GM19324 (cell line): ENCODE measurements at regions not wholly inside any gene's neighbourhood (a gene's known extent, or its start where the extent isn't known, plus 50 kb on each side); places are given as distances from the start of the nearest gene placed in this dataset.

Experiments used
- ATAC-seq: cut with Tn5 transposase; IDR thresholded peaks from one replicate; pipeline ENCODE4 v1.9.1; 2021; ENCODE audit warnings: mild to moderate bottlenecking, moderate library complexity; ENCODE audit not compliant: unreplicated experiment, low FRiP score

GRCh38 chr13:50577806-50578205 is 265.7 kb downstream of the DLEU7 start:
- ATAC-seq, result no peak

- ATAC-seq, result no peak
Observed at GRCh38 chr13:50580684-50581305, 262.7 kb downstream of the DLEU7 start.

DNA sequence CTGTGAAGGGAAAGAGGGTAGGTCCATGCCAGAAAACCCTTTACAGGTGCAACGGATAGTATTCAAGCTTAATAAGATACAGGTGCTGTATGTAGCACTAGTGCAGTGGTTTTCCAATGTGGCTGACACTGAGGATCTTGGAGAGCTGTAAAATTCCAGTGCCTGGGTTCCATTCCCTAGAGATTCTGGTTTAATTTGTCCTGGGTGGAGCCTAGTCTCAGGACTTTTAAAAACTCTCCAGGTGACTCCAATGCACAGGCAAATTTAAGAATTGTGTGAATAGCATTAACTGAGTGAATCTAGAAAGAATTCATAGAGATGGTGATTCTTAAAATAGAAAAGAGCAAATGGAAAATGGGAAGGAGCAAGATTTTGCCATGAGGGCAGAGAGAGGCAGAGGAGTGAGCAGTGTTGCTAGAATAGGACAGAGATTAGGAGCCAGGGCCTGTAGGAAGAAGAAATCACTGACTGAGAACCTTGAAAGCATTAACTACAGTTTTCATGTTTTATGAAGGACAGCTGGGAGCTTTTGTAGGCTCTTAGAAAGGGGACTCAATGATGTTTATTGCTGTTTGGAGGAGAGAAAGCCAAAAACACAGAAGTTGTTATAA is 261.8 kb downstream of the DLEU7 start:
- no peak for ATAC-seq

DNA sequence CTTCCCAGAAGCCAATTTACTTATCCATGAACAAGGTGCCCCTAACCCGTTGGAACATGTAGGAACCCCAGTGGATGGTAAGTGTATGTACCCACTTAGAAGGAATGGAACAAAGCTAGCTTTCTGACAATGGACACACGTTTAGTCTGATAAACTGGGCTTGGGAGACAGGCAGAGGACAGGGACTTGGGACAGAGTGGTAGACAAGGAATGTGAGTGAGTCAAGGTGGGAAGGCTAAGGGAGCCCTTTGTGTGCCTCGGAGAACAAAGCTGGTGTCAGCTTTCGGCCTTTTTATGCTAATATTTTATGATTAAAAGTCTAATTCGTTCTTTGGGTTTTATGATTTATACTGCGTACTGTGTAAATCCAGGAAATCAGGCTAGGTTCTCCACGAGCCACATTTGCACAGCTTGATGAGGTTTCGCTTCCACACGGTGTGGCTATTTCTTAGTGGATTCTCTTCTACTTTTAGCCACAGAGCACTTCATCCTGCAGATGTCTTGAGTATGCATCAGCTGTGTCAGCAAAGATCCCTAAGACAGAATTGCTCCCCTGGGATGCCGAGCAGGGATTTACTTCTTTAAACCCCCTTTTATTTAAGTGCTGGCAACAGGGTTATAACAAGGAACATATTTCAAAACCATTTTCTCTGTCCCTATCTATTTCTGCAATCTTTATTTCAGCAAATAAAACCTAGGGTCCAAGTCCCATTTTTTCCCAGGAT is 258.5 kb downstream of the DLEU7 start:
- ATAC-seq, result no peak

DNA sequence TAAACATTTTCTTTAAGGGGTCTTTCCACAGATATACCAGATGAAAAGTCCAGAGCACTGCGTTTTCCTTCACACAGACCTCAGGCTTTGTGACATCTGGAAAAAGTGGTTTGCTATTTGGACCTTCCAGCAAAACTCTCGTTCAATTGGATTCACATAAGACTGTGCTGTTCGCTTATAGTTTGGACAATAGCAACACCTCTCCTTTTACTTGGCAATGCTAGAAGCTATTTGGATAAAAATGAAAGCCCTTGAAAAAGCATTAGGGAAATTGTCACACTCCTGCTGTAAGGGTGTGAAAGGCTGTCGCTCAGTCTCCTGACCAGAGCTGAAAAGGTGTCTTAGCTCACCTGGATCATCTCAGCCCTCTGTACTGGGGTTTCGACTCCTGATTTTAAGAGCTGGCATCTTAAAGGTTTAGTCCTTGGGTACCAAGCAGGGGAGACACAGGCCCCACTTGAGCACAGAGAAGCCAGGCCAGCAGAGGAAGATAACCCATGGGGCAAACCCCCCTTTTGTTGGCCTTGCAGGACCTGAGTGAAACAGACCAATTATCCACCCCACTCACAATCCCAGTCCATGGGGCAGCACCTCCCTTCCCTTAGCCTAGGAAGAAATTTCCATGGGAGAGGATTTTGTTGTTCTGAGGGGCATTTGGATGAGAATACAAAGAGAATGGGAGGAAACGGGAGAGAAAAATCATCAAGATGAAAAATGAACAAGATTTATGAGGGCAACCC is 257.6 kb downstream of the DLEU7 start:
- ATAC-seq, result no peak

- no peak for ATAC-seq
Observed at GRCh38 chr13:50586414-50587083, 256.9 kb downstream of the DLEU7 start.

DNA sequence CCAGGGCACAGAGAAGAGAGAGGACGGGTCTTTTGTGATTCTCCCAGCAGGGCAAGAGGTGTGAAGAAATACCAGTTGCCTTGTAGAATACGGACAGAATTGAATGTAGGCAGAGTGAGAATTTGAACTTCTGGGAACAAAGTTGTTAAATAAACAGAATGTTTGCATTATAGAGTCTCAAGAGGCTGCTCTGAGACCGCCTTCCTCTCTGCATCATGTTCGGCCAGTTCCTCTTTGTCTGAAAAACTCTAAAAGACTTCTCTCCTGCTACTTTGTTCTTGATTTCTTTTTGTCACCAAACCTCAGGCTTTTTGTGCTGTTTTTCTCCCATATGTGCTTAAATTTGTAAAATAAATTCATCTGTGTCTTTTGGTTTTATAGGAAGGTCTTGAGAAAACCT is 256.4 kb downstream of the DLEU7 start:
- ATAC-seq, result no peak

DNA sequence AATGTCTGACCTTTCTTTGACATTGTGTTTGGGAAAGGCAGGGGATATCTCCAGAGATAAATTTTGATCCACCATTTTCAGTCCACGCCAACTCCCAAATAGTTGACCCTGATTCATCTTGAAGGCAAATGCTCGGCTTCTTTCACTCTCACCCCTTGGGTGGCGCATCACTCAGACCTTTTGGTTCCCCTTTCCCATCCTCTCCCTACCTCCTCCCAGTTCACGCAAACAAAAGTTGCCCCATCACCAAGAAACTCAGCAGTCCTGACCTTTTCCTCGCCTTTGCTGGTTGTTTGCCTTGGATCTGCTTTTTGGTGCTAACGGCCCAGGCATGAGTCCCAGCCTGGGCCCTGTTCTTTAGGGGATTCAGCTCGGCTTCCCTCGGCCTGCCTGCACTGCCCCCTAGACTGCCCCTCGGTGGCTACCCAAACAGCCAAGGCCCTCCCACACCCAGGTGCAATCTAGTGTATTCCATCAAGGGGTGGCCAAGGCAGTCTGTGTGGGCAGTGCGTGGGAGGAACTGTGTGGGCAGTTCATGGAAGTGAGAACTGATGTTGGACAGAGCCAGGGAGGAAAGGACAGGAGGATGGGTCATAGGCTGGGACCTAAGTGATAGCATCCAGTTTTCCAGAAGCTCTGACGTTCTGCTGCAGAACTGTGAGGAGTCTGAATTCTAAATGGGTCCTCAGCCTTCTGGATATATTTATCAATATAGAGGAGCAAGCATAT is 255.7 kb downstream of the DLEU7 start:
- no peak for ATAC-seq

GRCh38 chr13:50588491-50589130 is 254.9 kb downstream of the DLEU7 start:
- no peak for ATAC-seq

- ATAC-seq, result no peak
Observed at GRCh38 chr13:50589139-50589538, 254.4 kb downstream of the DLEU7 start.

- no peak for ATAC-seq
Observed at GRCh38 chr13:50589651-50590054, 253.8 kb downstream of the DLEU7 start.

- ATAC-seq, result no peak
Observed at GRCh38 chr13:50592412-50593155, 250.9 kb downstream of the DLEU7 start.

DNA sequence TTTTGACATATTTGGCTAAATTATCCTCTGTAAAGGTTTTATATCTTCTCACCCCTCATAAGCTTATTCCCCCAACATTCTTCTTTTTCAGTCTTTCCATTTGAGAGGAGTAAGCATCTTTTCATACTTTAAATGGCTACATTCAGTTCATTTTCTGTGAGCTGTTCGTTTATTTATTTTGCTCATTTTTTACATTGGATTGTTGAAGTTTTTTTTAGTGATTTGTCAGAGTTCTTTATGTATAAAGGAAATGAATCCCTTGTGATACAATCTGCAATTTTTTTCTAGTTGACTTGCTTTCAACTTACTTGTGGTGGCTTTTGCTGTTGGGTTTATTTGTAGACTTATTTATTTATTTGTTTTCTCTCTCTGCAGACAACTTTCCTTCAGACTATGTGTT is 250.3 kb downstream of the DLEU7 start:
- ATAC-seq, result no peak

GRCh38 chr13:50594276-50595051 is 249.0 kb downstream of the DLEU7 start:
- peak; percentile 86 for ATAC-seq

DNA sequence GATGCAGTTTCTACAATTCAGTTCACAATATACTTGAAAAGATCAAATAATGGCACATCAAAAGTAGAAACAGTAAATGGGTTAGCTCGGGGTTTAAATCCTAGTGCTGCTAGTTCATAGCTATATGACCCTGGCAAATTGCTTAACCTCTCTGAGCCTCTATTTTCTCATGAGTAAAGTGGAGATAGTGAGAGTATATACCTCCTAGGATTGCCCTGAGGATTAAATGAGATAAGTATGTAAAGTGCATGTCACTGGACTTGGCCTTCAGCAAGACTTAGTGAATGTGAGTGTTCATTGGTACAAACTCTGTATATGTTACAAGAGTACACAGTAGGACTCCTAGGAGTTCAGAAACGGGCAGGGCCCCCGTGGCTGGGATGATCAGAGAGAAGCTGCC is 248.3 kb downstream of the DLEU7 start:
- ATAC-seq, result no peak

- no peak for ATAC-seq
Observed at GRCh38 chr13:50596156-50596555, 247.3 kb downstream of the DLEU7 start.

- ATAC-seq, result no peak
Observed at GRCh38 chr13:50596776-50597203, 246.7 kb downstream of the DLEU7 start.

DNA sequence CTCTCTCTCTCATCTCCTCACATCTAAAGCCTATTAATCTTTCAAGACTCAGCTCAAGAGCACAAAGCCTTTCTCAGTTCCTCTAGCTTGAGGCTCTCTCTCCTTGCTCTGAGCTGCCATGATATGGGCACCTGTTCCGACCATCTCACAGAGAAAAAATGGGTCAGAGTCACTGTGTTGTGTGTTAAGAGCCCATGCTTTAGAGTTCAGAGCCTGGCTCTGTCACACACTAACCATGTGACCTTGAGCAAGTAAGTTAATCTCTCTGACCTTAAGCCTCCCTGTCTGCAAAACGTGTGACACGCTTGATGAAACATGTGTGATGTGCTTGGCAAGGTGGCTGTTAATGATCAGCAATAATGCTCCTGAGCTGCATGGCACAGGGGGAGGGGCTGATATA is 245.2 kb downstream of the DLEU7 start:
- ATAC-seq, result no peak
